Vagina (tissue), 2 donors: ENCODE measurements at regions not wholly inside any gene's neighbourhood (a gene's known extent, or its start where the extent isn't known, plus 50 kb on each side); places are given as distances from the start of the nearest gene placed in this dataset.

ENCODE experiments used
- CTCF ChIP-seq, 3 experiments: fragments of 450-650 bp in 2 of 3; fragments of 200-600 bp in 1 of 3; sonication (generic) in 1 of 3; IDR thresholded peaks; one replicate each; pipeline ENCODE4 v1.5.1; 2017 to 2019; ENCODE audit warnings: antibody characterized with exemption in 3 of 3, mild to moderate bottlenecking in 2 of 3, moderate library complexity in 2 of 3
- POLR2A ChIP-seq, 2 donors: fragments of 450-650 bp; IDR thresholded peaks; one replicate each; pipeline ENCODE4 v1.6.1; 2017; ENCODE audit warnings: antibody characterized with exemption in 2 of 2, mild to moderate bottlenecking in 2 of 2, moderate library complexity in 2 of 2

GRCh38 chr5:39730699-39731098 is 305.9 kb upstream of the DAB2 start:
- no peak for TF ChIP-seq POLR2A (IDR thresholded peaks at IDR 0.05)
- no peak for TF ChIP-seq CTCF (IDR thresholded peaks at IDR 0.05)
